SK-N-SH (cell line): ENCODE measurements at regions not wholly inside any gene's neighbourhood (a gene's known extent, or its start where the extent isn't known, plus 50 kb on each side); places are given as distances from the start of the nearest gene placed in this dataset.

Experiments used
- JUND ChIP-seq: IDR thresholded peaks from 2 replicates; pipeline ENCODE4 v1.4.0; 2012
- TCF12 ChIP-seq: IDR thresholded peaks from 2 replicates; pipeline ENCODE4 v1.4.0; 2012

- TF ChIP-seq TCF12 (no peak), JUND (no peak)
These were observed 357.1 kb downstream of the PDGFC start for GRCh38 chr4:156614536-156614935.
